ENCODE measurements at regions not wholly inside any gene's neighbourhood (a gene's known extent, or its start where the extent isn't known, plus 50 kb on each side); places are given as distances from the start of the nearest gene placed in this dataset.

DNA sequence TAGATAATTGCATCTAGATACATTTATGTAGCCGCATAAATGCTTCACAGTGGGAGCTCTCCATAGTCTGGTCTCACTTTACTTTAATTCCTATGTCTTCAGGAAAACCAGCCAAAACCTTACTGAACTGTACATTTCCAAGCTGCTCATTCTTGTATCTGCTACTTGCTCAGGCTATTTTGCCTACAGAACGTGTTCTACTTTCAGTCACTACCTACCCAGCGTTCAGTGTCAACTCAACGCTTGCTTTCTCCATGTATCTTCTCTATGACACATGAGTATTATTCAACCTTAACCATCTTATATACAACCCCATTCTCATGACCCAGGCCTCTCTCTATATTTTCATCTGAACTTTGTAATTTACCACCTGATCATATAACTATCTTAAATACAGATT lies 101.9 kb downstream of the KLF12 start:
- Histone ChIP-seq H3K4me3 (ENCODE audit: low read depth, low read length) (no peak overlapping the region), H3K36me3 (ENCODE audit: control insufficient read depth, insufficient read depth, low read length) (no peaks in the 10 kb centered on the region), H3K27me3 (ENCODE audit: control insufficient read depth, insufficient read depth, low read length) (no peaks in the 10 kb centered on the region)
- TF ChIP-seq, protein P1, sequence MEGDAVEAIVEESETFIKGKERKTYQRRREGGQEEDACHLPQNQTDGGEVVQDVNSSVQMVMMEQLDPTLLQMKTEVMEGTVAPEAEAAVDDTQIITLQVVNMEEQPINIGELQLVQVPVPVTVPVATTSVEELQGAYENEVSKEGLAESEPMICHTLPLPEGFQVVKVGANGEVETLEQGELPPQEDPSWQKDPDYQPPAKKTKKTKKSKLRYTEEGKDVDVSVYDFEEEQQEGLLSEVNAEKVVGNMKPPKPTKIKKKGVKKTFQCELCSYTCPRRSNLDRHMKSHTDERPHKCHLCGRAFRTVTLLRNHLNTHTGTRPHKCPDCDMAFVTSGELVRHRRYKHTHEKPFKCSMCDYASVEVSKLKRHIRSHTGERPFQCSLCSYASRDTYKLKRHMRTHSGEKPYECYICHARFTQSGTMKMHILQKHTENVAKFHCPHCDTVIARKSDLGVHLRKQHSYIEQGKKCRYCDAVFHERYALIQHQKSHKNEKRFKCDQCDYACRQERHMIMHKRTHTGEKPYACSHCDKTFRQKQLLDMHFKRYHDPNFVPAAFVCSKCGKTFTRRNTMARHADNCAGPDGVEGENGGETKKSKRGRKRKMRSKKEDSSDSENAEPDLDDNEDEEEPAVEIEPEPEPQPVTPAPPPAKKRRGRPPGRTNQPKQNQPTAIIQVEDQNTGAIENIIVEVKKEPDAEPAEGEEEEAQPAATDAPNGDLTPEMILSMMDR (IDR thresholded peaks at IDR 0.05; ENCODE audit: insufficient read depth, low read length, severe bottlenecking), result no peak
- FAIRE-seq, result no peak
- DNase-seq (ENCODE audit: low read depth), result no peak

DNA sequence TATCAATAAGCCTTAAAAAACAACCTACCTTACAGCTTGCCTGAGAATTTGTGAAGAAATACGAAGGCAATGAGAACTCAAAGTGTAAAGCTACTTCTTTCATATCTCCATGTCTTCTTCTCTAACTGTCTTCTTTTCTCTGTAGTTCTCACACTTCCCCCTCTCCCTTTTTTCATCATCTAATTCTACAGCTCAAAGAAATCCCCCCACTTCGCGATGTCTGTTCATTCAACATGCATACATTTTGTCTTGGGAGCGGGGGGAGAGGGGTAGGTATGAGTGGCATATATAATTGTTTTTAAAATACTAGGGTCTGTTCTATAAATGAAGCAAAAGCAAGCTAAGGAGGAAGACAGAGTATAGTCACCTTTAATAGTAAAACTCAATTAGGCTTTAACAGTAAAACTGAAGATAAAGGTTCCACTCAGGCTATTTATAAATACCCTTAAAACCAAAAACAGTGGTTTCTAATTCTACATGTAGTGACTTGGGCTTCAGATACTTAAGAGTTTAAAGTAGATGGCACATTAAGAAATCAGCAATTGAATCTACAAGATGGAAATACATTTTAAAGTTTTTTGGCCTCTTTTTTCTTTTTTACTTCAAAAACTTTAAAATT lies 106.9 kb downstream of the KLF12 start:
- Histone ChIP-seq H3K27me3 (ENCODE audit: control insufficient read depth, insufficient read depth, low read length) (no peaks in the 10 kb centered on the region), H3K4me3 (ENCODE audit: low read depth, low read length) (no peak overlapping the region), H3K36me3 (ENCODE audit: control insufficient read depth, insufficient read depth, low read length) (no peaks in the 10 kb centered on the region)
- DNase-seq (ENCODE audit: low read depth), result no peak
- TF ChIP-seq, protein P1 (IDR thresholded peaks at IDR 0.05; ENCODE audit: insufficient read depth, low read length, severe bottlenecking), result no peak
- FAIRE-seq, result no peak

DNA sequence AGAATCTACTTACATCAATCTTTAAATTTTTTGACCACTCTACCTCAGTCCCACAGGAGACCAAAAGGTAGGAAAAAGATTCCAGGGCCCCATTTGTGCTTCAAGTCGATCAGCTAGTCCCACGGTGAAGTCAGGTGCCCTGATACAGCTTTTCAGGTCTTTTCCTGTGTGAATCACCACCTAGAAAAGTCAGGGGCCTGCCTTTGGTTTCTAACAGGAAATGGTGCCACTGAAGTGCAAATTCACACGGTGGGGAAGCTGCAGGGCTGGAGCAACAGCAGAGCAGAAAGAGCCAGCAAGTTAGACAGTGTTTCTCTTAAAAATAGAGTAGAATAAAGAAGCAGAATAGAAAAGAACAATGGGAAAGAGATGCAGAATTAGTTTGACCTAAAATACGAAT lies 107.5 kb downstream of the KLF12 start:
- H3K36me3 ChIP-seq (ENCODE audit: control insufficient read depth, insufficient read depth, low read length), result no peaks in the 10 kb centered on the region
- no peak overlapping the region for H3K4me3 ChIP-seq (ENCODE audit: low read depth, low read length)
- DNase-seq (ENCODE audit: low read depth) (peak; percentile 59), FAIRE-seq (no peak)
- no peaks in the 10 kb centered on the region for H3K27me3 ChIP-seq (ENCODE audit: control insufficient read depth, insufficient read depth, low read length)
- TF ChIP-seq, protein P1 (IDR thresholded peaks at IDR 0.05; ENCODE audit: insufficient read depth, low read length, severe bottlenecking), result no peak

DNA sequence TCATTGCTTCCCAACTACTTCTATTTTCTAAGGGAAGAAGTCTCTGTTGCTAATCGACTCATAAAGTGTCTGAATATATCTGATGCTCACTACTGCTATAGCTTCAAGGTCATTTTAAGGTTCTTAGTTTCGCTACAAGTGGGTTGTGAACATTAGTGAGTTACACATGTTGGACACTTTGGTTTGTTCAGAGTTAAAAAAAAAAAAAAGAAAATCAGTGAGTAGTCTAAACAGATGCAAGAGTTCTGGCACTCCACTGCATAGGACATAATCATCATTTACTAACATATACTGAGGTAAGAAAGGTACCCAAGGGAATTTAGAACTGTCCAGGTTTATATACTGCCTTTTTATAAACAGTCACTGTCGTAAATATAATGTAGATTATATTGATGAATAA lies 108.8 kb downstream of the KLF12 start:
- H3K4me3 ChIP-seq (ENCODE audit: low read depth, low read length), result no peak overlapping the region
- FAIRE-seq (no peak), DNase-seq (ENCODE audit: low read depth) (no peak)
- H3K27me3 ChIP-seq (ENCODE audit: control insufficient read depth, insufficient read depth, low read length), result no peaks in the 10 kb centered on the region
- TF ChIP-seq, protein P1 (IDR thresholded peaks at IDR 0.05; ENCODE audit: insufficient read depth, low read length, severe bottlenecking), result no peak
- no peaks in the 10 kb centered on the region for H3K36me3 ChIP-seq (ENCODE audit: control insufficient read depth, insufficient read depth, low read length)

DNA sequence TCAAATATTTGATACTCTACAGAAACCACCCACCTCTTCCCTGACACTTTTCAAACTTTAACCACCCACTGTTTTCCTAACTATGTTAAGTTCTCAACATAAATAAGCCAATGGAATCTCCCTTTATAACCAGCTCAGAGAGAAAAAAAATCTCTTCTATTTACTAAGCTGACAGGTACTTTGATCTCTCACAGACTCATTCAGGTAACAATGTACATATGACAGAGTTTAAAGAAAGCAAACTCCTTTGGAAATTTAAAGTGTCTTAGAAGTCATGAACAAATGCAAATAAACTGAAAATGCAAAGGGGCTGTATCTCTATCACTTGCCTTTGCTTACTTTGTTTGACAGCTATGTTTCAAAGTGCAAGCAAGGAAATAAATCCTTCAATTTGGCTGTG lies 109.3 kb downstream of the KLF12 start:
- H3K4me3 ChIP-seq (ENCODE audit: low read depth, low read length), result no peak overlapping the region
- H3K36me3 ChIP-seq (ENCODE audit: control insufficient read depth, insufficient read depth, low read length), result no peaks in the 10 kb centered on the region
- FAIRE-seq (no peak), DNase-seq (ENCODE audit: low read depth) (no peak)
- H3K27me3 ChIP-seq (ENCODE audit: control insufficient read depth, insufficient read depth, low read length), result no peaks in the 10 kb centered on the region
- TF ChIP-seq, protein P1 (IDR thresholded peaks at IDR 0.05; ENCODE audit: insufficient read depth, low read length, severe bottlenecking), result no peak

DNA sequence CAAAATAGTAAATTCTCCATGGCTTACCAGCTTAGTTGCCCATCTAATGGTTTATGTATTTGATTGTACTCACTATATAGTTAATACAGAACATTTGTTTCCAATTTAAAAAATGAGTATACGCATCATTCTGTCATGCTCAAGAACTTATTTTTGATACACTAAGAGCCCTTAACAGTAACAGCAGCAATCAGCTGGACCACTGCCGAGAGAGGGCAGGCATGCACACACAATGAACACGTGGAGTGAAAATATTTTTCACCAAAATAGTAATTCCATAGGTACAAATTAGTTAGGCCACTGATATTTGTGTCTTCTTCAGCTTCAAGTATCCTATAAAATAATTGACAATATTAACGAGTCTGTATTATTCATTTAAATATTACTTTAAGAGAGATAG lies 109.9 kb downstream of the KLF12 start:
- no peak overlapping the region for H3K4me3 ChIP-seq (ENCODE audit: low read depth, low read length)
- TF ChIP-seq, protein P1 (IDR thresholded peaks at IDR 0.05; ENCODE audit: insufficient read depth, low read length, severe bottlenecking), result no peak
- no peaks in the 10 kb centered on the region for H3K36me3 ChIP-seq (ENCODE audit: control insufficient read depth, insufficient read depth, low read length)
- no peak for DNase-seq (ENCODE audit: low read depth)
- no peak for FAIRE-seq
- no peaks in the 10 kb centered on the region for H3K27me3 ChIP-seq (ENCODE audit: control insufficient read depth, insufficient read depth, low read length)
